ENCODE measurements at regions not wholly inside any gene's neighbourhood (a gene's known extent, or its start where the extent isn't known, plus 50 kb on each side); places are given as distances from the start of the nearest gene placed in this dataset.

DNA sequence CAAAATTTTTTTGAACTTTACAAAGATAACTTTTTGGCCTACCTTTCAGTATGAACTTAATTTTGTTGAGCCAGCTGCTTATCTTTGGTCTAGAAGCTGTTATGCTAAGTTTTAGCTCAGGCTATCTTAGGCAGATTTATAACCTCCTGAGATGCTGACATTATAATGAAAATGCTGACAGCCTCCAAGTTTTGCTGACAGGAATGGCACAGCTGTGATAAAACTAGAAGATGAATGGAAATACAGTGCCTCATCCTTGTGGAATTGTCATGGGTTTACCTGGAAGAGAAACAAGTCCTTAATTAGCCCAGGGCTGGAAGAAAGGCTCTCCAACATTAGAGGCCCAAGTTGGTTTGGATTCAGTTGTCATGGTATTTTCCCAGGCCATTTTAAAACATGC, 123.3 kb downstream of the OXSM start:
- TF ChIP-seq, protein P1, sequence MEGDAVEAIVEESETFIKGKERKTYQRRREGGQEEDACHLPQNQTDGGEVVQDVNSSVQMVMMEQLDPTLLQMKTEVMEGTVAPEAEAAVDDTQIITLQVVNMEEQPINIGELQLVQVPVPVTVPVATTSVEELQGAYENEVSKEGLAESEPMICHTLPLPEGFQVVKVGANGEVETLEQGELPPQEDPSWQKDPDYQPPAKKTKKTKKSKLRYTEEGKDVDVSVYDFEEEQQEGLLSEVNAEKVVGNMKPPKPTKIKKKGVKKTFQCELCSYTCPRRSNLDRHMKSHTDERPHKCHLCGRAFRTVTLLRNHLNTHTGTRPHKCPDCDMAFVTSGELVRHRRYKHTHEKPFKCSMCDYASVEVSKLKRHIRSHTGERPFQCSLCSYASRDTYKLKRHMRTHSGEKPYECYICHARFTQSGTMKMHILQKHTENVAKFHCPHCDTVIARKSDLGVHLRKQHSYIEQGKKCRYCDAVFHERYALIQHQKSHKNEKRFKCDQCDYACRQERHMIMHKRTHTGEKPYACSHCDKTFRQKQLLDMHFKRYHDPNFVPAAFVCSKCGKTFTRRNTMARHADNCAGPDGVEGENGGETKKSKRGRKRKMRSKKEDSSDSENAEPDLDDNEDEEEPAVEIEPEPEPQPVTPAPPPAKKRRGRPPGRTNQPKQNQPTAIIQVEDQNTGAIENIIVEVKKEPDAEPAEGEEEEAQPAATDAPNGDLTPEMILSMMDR (IDR thresholded peaks at IDR 0.05; ENCODE audit: insufficient read depth, low read depth, low read length), result no peak
- TF ChIP-seq EZH2 (IDR thresholded peaks at IDR 0.05; ENCODE audit: insufficient read depth, low read length), result no peak

Measured in astrocyte (in vitro differentiated cells and primary cell).